HG03196 (cell line): ENCODE measurements at regions not wholly inside any gene's neighbourhood (a gene's known extent, or its start where the extent isn't known, plus 50 kb on each side); places are given as distances from the start of the nearest gene placed in this dataset.
"Not testable (repeated sequence)": the region's sequence is repeated elsewhere in the genome, so short reads cannot be mapped to it uniquely, and the experiment has no call there.

ENCODE experiments used
- ATAC-seq: cut with Tn5 transposase; IDR thresholded peaks from one replicate; pipeline ENCODE4 v1.9.1; 2021; ENCODE audit not compliant: unreplicated experiment

DNA sequence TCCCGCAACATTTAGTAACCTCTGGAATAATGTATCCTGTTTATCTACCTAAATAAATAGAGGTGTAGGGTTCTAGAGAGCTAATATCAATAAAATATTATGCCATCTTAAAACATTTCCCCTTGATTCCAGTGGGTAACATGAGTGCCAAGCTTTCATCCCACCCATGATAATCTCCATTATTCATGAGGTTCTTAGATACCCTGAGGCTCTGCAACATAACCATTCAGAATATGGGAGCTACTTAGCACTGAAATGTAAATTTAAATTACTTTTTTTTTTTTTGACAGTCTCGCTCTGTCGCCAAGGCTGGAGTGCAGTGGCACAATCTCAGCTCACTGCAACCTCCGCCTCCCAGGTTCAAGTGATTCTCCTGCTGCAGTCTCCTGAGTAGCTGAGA lies 832.7 kb downstream of the BRINP3 start:
- ATAC-seq: no peak

GRCh38 chr1:189646066-189646465 lies 831.6 kb downstream of the BRINP3 start:
- ATAC-seq: no peak

DNA sequence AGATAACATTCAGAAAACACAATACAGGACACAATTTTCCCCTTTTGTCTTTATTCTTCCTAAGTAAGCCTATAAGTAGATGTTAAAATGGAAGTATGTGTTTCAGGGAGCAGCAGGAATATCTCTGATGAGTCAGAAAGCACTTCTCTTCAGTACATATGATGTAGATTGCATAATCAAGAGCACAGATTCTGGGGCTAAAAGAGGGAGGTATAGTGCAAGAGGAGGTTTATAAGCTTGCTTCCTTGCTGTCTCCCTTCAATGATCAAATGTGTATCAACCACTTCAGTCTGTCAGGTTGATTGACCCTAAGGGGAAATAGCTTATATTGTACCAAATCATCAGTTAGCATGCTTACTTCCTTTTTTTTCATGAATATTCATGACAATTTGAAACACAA lies 822.8 kb downstream of the BRINP3 start:
- ATAC-seq: no peak

DNA sequence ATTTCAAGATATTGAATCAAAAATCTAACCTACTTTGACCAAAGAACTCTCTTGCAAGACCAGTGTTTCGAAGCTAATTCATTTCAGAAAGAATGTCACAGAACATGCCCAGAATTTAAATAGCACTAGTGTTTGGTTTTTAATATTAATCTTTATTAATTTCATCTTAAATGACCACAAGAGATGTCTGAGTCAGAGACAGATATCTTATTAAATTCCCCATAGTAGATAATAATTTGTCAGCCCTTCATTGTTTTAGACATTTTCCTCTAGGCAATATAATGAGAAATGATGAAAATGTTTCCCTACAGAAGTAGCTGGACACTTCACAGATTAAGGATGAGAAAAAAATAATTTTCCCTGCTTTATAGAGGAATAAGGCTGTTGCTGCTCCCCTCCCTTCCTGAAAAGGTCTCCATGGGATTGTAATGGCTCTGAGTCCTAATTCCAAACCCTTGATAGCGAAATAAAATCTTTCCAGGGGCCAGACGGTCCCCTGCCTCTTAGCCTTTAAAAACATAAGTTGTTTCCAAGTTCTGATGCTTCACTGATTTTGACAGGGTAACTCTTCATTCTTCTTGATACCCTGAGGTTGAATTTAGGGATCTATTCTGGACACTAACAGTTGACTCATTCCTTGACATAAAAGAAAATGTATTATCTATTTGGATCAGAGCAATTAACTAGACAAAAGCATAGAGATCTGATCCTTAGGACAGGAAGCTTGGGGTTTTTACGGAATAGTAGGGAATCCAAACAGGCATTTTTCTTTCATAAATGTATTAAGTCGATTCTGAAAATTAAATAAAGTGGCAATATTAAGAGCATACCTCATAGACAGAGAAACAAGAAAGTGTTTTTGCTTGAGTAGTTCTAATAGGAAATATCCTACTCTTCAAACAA lies 820.8 kb downstream of the BRINP3 start:
- no peak for ATAC-seq

GRCh38 chr1:189657715-189658114 lies 819.9 kb downstream of the BRINP3 start:
- ATAC-seq: no peak

DNA sequence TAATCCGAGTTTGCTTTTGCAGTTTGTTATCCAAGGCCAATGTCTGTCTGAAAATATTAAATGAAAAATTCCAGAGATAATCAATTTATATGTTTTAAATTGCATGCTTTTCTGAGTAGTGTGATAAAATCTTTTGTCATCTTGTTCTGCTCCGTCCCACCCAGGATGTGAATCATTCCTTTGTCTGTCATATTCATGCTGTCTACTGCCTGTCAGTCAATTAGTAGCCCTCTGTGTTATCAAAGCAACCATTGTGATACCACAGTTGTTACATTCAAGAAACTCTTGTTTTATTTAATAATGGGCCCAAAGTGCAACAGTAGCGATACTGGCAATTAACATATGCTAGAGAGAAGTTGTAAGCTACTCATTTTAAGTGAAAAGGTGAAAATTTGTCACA lies 819.3 kb downstream of the BRINP3 start:
- ATAC-seq: no peak

DNA sequence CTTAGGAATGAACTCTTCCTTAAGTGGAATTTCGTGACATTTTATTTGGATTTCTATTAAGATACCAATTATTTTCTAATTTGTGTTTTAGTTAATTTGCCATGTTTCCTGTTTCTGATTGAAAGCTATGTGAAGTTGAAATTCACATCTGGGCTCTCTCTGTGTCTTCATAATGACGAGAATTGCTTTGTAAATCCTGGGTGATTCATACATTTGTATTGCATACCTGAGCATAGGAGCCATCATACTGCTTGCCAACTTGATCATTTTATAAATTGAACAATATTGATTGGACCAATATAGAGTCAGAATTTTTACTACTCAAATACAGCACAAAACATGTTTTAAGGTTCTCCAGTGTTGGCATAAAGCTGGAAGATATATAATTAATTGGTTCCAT lies 817.9 kb downstream of the BRINP3 start:
- ATAC-seq: no peak

DNA sequence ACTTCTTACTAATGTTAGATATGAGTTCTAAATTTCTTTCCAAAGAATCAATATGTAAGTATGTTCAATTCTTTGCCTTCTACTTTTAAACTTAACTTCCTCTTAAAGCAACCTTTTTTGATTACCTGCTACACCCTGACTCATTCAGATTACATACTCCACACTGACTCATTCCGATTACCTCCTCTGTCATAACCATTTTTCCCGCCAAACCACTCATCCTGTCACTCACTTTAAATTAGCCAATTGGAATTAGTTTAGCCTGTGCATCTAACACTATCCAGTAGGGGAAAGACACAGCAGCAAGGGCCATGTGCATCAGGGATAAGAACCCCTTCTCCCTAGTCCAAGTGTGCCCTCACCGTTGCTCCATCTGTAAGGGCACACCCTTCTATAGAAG lies 815.5 kb downstream of the BRINP3 start:
- ATAC-seq: no peak

GRCh38 chr1:189669846-189670245 lies 807.8 kb downstream of the BRINP3 start:
- no peak for ATAC-seq

DNA sequence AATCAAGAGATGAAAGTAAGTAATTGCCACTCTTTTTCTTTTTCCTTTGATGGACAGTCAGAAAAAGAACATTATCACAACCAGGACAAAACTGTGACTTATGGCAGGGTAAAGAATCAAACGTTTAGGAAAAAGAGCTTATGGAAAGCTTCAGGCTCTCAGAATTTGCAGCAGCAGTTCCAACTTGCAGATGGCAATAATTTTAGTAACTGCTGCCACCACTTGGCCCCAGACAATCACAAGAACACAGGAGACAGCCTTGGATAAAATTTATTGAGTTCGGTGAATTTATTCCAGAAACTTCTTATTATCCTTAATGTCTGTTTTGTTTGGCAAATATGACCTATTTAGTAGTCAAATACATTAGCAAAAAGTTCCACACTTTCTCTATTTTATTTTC lies 804.4 kb downstream of the BRINP3 start:
- no peak for ATAC-seq

- ATAC-seq: no peak
Observed at GRCh38 chr1:189675712-189676244, 801.9 kb downstream of the BRINP3 start.

DNA sequence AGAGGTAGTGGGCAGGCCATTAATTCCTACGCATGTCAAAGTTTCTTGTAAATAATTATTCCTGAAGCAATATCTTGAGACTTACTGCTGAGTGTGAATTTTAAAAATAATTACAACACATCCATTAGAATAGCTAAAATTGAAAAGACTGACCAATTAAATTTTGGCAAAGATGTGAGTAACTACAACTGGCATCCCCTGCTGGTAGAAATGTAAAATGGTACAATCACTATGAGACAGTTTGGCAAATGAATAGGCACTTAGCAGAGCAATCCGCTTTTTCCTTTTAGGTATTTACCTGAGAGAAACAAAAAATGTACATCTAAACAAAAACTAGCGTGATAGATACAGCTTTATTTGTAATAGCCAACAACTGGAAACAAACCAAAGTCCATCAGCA lies 798.9 kb downstream of the BRINP3 start:
- no peak for ATAC-seq

DNA sequence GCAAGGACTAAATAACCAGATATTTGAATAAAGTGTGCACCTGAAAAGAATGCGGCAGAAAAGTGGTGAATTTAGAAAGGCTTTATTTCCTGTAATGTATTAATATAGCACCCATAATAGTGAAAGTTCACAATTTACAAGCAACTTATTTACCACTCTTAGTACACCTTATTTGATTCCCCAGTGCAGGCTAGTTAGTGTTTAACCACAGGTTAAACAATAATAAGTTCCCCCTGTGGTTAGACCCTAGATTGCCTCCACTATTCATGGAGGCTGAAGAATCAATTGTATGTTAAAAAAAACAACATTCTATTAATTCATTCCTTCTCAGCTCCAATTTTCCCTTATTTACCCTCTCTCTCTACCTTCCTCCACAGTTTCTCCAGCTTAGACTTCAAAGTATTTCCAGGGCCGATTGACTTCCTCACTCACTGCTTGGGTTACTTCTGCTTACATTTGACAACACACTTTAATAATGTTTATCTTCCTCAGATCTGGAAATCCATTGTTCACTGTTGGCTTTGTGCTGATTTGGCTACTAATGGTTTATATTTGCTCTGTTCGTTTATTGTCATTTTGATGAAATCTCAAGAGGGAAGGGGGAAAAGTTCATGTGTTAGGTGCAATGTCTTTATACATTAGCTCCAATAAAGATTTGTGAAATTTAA lies 796.3 kb downstream of the BRINP3 start:
- peak; percentile 93 for ATAC-seq

- ATAC-seq: no peak
Observed at GRCh38 chr1:189682591-189682990, 795.1 kb downstream of the BRINP3 start.

- no peak for ATAC-seq
Observed at GRCh38 chr1:189686288-189686687, 791.4 kb downstream of the BRINP3 start.

- no peak for ATAC-seq
Observed at GRCh38 chr1:189693140-189693539, 784.5 kb downstream of the BRINP3 start.

GRCh38 chr1:189696297-189696696 lies 781.4 kb downstream of the BRINP3 start:
- ATAC-seq: no peak

- ATAC-seq: no peak
Observed at GRCh38 chr1:189697113-189697512, 780.6 kb downstream of the BRINP3 start.

GRCh38 chr1:189701606-189702005 lies 776.1 kb downstream of the BRINP3 start:
- ATAC-seq: no peak

- ATAC-seq: no peak
Observed at GRCh38 chr1:189706594-189706993, 771.1 kb downstream of the BRINP3 start.

- no peak for ATAC-seq
Observed at GRCh38 chr1:189708674-189709073, 769.0 kb downstream of the BRINP3 start.

- not testable (repeated sequence) for ATAC-seq
Observed at GRCh38 chr1:189718147-189718795, 759.4 kb downstream of the BRINP3 start.
